ENCODE measurements at regions not wholly inside any gene's neighbourhood (a gene's known extent, or its start where the extent isn't known, plus 50 kb on each side); places are given as distances from the start of the nearest gene placed in this dataset.
"Not testable (repeated sequence)": the region's sequence is repeated elsewhere in the genome, so short reads cannot be mapped to it uniquely, and the experiment has no call there.

- no peak for DNase-seq
Measured at GRCh38 chr12:131408036-131408365, 302.9 kb upstream of the SFSWAP start.

- no peak for DNase-seq
Measured at GRCh38 chr12:131408484-131408883, 302.4 kb upstream of the SFSWAP start.

GRCh38 chr12:131409211-131409610 lies 301.7 kb upstream of the SFSWAP start:
- DNase-seq, result no peak

- not testable (repeated sequence) for DNase-seq
Measured at GRCh38 chr12:131411827-131412226, 299.1 kb upstream of the SFSWAP start.

- DNase-seq, result no peak
Measured at GRCh38 chr12:131413006-131413405, 297.9 kb upstream of the SFSWAP start.

GRCh38 chr12:131413471-131413870 lies 297.4 kb upstream of the SFSWAP start:
- no peak for DNase-seq

- not testable (repeated sequence) for DNase-seq
Measured at GRCh38 chr12:131414155-131414922, 296.6 kb upstream of the SFSWAP start.

- no peak for DNase-seq
Measured at GRCh38 chr12:131415781-131416180, 295.1 kb upstream of the SFSWAP start.

- no peak for DNase-seq
Measured at GRCh38 chr12:131418121-131418520, 292.8 kb upstream of the SFSWAP start.

- DNase-seq, result no peak
Measured at GRCh38 chr12:131418884-131419283, 292.0 kb upstream of the SFSWAP start.

- no peak for DNase-seq
Measured at GRCh38 chr12:131420867-131421447, 289.9 kb upstream of the SFSWAP start.

GRCh38 chr12:131421509-131422186 lies 289.2 kb upstream of the SFSWAP start:
- no peak for DNase-seq

GRCh38 chr12:131422187-131422520 lies 288.7 kb upstream of the SFSWAP start:
- DNase-seq, result no peak

GRCh38 chr12:131422744-131423143 lies 288.1 kb upstream of the SFSWAP start:
- DNase-seq, result no peak

GRCh38 chr12:131424270-131424669 lies 286.6 kb upstream of the SFSWAP start:
- DNase-seq, result no peak

GRCh38 chr12:131425112-131426075 lies 285.5 kb upstream of the SFSWAP start:
- no peak for DNase-seq

GRCh38 chr12:131428091-131428685 lies 282.7 kb upstream of the SFSWAP start:
- no peak for DNase-seq

- DNase-seq, result not testable (repeated sequence)
Measured at GRCh38 chr12:131429221-131429620, 281.7 kb upstream of the SFSWAP start.

GRCh38 chr12:131429697-131430096 lies 281.2 kb upstream of the SFSWAP start:
- not testable (repeated sequence) for DNase-seq

- no peak for DNase-seq
Measured at GRCh38 chr12:131430158-131430742, 280.6 kb upstream of the SFSWAP start.
